ENCODE measurements at regions not wholly inside any gene's neighbourhood (a gene's known extent, or its start where the extent isn't known, plus 50 kb on each side); places are given as distances from the start of the nearest gene placed in this dataset.

- intact Hi-C loops (cut with micrococcal nuclease) = no loop called here
- no peaks in the 10 kb centered on the region for H3K27me3 Mint-ChIP-seq
- POLR2A ChIA-PET = no interaction called here
Observed at GRCh38 chr10:107317592-107317991, 153.1 kb upstream of the SORCS1 start.

GRCh38 chr10:107303203-107303602, 138.7 kb upstream of the SORCS1 start:
- ATAC-seq (ENCODE audit: low read depth) (no peak), DNase-seq (no peak)
- Mint-ChIP-seq H3K4me3 (no peak overlapping the region), H3K9me3 (peaks cover 2% of the 10 kb centered on the region), H3K27ac (no peak overlapping the region), H3K4me1 (no peaks in the 10 kb centered on the region), H3K27me3 (no peaks in the 10 kb centered on the region), H3K36me3 (ENCODE audit: low read depth) (no peaks in the 10 kb centered on the region)
- ChIA-PET CTCF (no interaction called here), POLR2A (no interaction called here)
- TF ChIP-seq CTCF (IDR thresholded peaks at IDR 0.05) = no peak
- intact Hi-C loops (cut with micrococcal nuclease) = no loop called here

More at GRCh38 chr10:107317592-107317991, 153.1 kb upstream of the SORCS1 start:
- DNase-seq = no peak
- no peak for TF ChIP-seq CTCF (IDR thresholded peaks at IDR 0.05)
- Mint-ChIP-seq H3K36me3 (ENCODE audit: low read depth) (no peaks in the 10 kb centered on the region), H3K4me3 (no peak overlapping the region), H3K4me1 (no peaks in the 10 kb centered on the region), H3K27ac (no peak overlapping the region), H3K9me3 (peaks cover 3% of the 10 kb centered on the region)
- CTCF ChIA-PET = no interaction called here
- no peak for ATAC-seq (ENCODE audit: low read depth)

GRCh38 chr10:107299606-107300005, 135.1 kb upstream of the SORCS1 start:
- Mint-ChIP-seq H3K4me3 (no peak overlapping the region), H3K27me3 (no peaks in the 10 kb centered on the region), H3K27ac (no peak overlapping the region), H3K4me1 (no peaks in the 10 kb centered on the region), H3K36me3 (ENCODE audit: low read depth) (no peaks in the 10 kb centered on the region), H3K9me3 (peaks cover 2% of the 10 kb centered on the region)
- no peak for TF ChIP-seq CTCF (IDR thresholded peaks at IDR 0.05)
- intact Hi-C loops (cut with micrococcal nuclease) = no loop called here
- DNase-seq (no peak), ATAC-seq (ENCODE audit: low read depth) (no peak)
- POLR2A ChIA-PET = no interaction called here
- CTCF ChIA-PET = no interaction called here

GRCh38 chr10:107284187-107284586, 119.7 kb upstream of the SORCS1 start:
- no peaks in the 10 kb centered on the region for H3K36me3 Mint-ChIP-seq (ENCODE audit: low read depth)
- DNase-seq = no peak
- ATAC-seq (ENCODE audit: low read depth) = no peak
- no peak for TF ChIP-seq CTCF (IDR thresholded peaks at IDR 0.05)
- POLR2A ChIA-PET = no interaction called here
- no peaks in the 10 kb centered on the region for H3K4me1 Mint-ChIP-seq
- CTCF ChIA-PET = no interaction called here
- no peak overlapping the region for H3K4me3 Mint-ChIP-seq
- H3K27me3 Mint-ChIP-seq = no peaks in the 10 kb centered on the region
- no peak overlapping the region for H3K27ac Mint-ChIP-seq
- peaks cover 13% of the 10 kb centered on the region for H3K9me3 Mint-ChIP-seq
- intact Hi-C loops (cut with micrococcal nuclease) = no loop called here

- Mint-ChIP-seq H3K4me3 (no peak overlapping the region), H3K36me3 (ENCODE audit: low read depth) (no peaks in the 10 kb centered on the region), H3K9me3 (peaks cover 5% of the 10 kb centered on the region), H3K27ac (no peak overlapping the region), H3K4me1 (no peaks in the 10 kb centered on the region), H3K27me3 (no peaks in the 10 kb centered on the region)
- ChIA-PET POLR2A (no interaction called here), CTCF (no interaction called here)
- no peak for TF ChIP-seq CTCF (IDR thresholded peaks at IDR 0.05)
- intact Hi-C loops (cut with micrococcal nuclease) = no loop called here
- ATAC-seq (ENCODE audit: low read depth) = no peak
- DNase-seq = no peak
Observed at GRCh38 chr10:107280293-107280692, 115.8 kb upstream of the SORCS1 start.
